ENCODE measurements at regions not wholly inside any gene's neighbourhood (a gene's known extent, or its start where the extent isn't known, plus 50 kb on each side); places are given as distances from the start of the nearest gene placed in this dataset.

DNA sequence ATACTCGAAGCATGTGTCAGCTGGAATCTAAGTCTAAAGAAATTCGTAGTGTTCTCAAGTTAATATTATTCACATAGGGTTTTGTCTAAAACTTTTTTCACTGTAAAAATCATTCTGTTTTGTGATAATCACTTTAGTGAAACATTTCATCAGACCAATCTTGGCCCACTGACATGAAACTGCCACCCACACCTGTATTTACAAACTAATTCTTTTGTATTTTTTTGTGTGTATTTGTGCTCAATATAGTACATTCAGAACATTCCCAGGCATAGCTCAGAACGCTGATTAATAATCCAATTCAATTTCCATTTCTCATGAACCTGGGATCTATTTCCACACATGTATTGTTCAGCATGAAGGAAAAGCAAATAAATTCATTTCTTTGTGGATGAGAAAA is 191.7 kb downstream of the RASSF9 start:
- CTCF ChIA-PET (ENCODE audit: low intra/inter-chr PET ratio, low total read pairs), result no interaction called here
- Histone ChIP-seq H3K9ac (ENCODE audit: insufficient read depth, low read depth, low read length) (no peak overlapping the region), H3K4me2 (ENCODE audit: low read depth, low read length) (no peak overlapping the region), H3K9me3 (ENCODE audit: low read length) (no peaks in the 10 kb centered on the region), H3K27ac (ENCODE audit: extremely low read length, insufficient read depth, low read length) (no peak overlapping the region), H3K79me2 (ENCODE audit: insufficient read depth, low read length) (no peaks in the 10 kb centered on the region), H3K4me1 (ENCODE audit: insufficient read depth, low read length) (peaks cover 9% of the 10 kb centered on the region; the same call in 1 of the 2 replicates), H3K36me3 (replicated peaks in 1 of 2; ENCODE audit: control insufficient read depth in 1 of 2, insufficient read depth in 2 of 2, low read length in 2 of 2) (no peaks in the 10 kb centered on the region), H4K20me1 (ENCODE audit: insufficient read depth, low read length) (no peaks in the 10 kb centered on the region), H3K27me3 (ENCODE audit: control insufficient read depth in 1 of 2, insufficient read depth in 2 of 2, low read length in 2 of 2) (no peaks in the 10 kb centered on the region), H2AFZ (ENCODE audit: low read length) (no peak overlapping the region), H3K4me3 (replicated peaks in 1 of 3; ENCODE audit: insufficient read depth in 1 of 3, low read depth in 2 of 3, low read length in 3 of 3) (no peak overlapping the region)
- intact Hi-C loops (cut with micrococcal nuclease; ENCODE audit: unreplicated experiment) (no loop called here), in situ Hi-C loops (cut with HindIII; ENCODE audit: extremely low pct_ligation_motif_present, low pct_unique_long_range_greater_than_20kb) (no loop called here)
- POLR2A ChIA-PET, result no interaction called here
- FAIRE-seq (no peak), ATAC-seq (no peak), DNase-seq (ENCODE audit: low spot score) (no peak)
- 0% methylated on average over 3 of the region's 3 CpGs for WGBS (ENCODE audit: low lambda C conversion rate)
- no TSS peak for BruUV-seq (replicated peaks)
- TF ChIP-seq SRY (CRISPR knock-in tag; IDR thresholded peaks at IDR 0.05), result no peak
- TF ChIP-seq, protein P1, sequence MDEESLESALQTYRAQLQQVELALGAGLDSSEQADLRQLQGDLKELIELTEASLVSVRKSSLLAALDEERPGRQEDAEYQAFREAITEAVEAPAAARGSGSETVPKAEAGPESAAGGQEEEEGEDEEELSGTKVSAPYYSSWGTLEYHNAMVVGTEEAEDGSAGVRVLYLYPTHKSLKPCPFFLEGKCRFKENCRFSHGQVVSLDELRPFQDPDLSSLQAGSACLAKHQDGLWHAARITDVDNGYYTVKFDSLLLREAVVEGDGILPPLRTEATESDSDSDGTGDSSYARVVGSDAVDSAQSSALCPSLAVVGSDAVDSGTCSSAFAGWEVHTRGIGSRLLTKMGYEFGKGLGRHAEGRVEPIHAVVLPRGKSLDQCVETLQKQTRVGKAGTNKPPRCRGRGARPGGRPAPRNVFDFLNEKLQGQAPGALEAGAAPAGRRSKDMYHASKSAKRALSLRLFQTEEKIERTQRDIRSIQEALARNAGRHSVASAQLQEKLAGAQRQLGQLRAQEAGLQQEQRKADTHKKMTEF (CRISPR knock-in tag; IDR thresholded peaks at IDR 0.05), result no peak
- no peak for TF ChIP-seq SP140L (CRISPR knock-in tag; IDR thresholded peaks at IDR 0.05; ENCODE audit: borderline replicate concordance)
- TF ChIP-seq ZMYM4 (CRISPR knock-in tag; IDR thresholded peaks at IDR 0.05), result no peak
- no peak for TF ChIP-seq GZF1 (CRISPR knock-in tag; IDR thresholded peaks at IDR 0.05)
- no peak for TF ChIP-seq GPN1 (CRISPR knock-in tag; IDR thresholded peaks at IDR 0.05; ENCODE audit: borderline replicate concordance)
- TF ChIP-seq, protein P2, sequence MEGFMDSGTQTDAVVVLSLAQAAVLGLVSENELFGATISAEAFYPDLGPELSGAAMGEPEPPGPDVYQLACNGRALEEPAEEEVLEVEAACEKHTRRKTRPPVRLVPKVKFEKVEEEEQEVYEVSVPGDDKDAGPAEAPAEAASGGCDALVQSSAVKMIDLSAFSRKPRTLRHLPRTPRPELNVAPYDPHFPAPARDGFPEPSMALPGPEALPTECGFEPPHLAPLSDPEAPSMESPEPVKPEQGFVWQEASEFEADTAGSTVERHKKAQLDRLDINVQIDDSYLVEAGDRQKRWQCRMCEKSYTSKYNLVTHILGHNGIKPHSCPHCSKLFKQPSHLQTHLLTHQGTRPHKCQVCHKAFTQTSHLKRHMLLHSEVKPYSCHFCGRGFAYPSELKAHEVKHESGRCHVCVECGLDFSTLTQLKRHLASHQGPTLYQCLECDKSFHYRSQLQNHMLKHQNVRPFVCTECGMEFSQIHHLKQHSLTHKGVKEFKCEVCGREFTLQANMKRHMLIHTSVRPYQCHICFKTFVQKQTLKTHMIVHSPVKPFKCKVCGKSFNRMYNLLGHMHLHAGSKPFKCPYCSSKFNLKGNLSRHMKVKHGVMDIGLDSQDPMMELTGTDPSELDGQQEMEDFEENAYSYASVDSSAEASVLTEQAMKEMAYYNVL (CRISPR knock-in tag; IDR thresholded peaks at IDR 0.05; ENCODE audit: borderline replicate concordance), result no peak
- TF ChIP-seq NCOA1 (CRISPR knock-in tag; IDR thresholded peaks at IDR 0.05), result no peak
- TF ChIP-seq, protein P3, sequence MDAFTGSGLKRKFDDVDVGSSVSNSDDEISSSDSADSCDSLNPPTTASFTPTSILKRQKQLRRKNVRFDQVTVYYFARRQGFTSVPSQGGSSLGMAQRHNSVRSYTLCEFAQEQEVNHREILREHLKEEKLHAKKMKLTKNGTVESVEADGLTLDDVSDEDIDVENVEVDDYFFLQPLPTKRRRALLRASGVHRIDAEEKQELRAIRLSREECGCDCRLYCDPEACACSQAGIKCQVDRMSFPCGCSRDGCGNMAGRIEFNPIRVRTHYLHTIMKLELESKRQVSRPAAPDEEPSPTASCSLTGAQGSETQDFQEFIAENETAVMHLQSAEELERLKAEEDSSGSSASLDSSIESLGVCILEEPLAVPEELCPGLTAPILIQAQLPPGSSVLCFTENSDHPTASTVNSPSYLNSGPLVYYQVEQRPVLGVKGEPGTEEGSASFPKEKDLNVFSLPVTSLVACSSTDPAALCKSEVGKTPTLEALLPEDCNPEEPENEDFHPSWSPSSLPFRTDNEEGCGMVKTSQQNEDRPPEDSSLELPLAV (CRISPR knock-in tag; conservative IDR thresholded peaks at IDR 0.05; ENCODE audit: low read depth), result no peak
- TF ChIP-seq, protein P4, sequence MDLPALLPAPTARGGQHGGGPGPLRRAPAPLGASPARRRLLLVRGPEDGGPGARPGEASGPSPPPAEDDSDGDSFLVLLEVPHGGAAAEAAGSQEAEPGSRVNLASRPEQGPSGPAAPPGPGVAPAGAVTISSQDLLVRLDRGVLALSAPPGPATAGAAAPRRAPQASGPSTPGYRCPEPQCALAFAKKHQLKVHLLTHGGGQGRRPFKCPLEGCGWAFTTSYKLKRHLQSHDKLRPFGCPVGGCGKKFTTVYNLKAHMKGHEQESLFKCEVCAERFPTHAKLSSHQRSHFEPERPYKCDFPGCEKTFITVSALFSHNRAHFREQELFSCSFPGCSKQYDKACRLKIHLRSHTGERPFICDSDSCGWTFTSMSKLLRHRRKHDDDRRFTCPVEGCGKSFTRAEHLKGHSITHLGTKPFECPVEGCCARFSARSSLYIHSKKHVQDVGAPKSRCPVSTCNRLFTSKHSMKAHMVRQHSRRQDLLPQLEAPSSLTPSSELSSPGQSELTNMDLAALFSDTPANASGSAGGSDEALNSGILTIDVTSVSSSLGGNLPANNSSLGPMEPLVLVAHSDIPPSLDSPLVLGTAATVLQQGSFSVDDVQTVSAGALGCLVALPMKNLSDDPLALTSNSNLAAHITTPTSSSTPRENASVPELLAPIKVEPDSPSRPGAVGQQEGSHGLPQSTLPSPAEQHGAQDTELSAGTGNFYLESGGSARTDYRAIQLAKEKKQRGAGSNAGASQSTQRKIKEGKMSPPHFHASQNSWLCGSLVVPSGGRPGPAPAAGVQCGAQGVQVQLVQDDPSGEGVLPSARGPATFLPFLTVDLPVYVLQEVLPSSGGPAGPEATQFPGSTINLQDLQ (CRISPR knock-in tag; IDR thresholded peaks at IDR 0.05), result no peak
- no peak for TF ChIP-seq RAD51 (IDR thresholded peaks at IDR 0.05; ENCODE audit: borderline replicate concordance)
- no peak for TF ChIP-seq ZNF331 (CRISPR knock-in tag; IDR thresholded peaks at IDR 0.05)
- no peak for TF ChIP-seq POLR2AphosphoS2 (IDR thresholded peaks at IDR 0.05; ENCODE audit: low read depth, low read length)
- TF ChIP-seq ZNF616 (CRISPR knock-in tag; IDR thresholded peaks at IDR 0.05; ENCODE audit: low read depth), result no peak
- TF ChIP-seq, protein P5, sequence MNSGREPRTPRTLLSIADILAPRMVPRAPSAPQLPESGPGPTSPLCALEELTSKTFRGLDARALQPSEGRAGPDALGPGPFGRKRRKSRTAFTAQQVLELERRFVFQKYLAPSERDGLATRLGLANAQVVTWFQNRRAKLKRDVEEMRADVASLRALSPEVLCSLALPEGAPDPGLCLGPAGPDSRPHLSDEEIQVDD (CRISPR knock-in tag; IDR thresholded peaks at IDR 0.05; ENCODE audit: borderline replicate concordance), result no peak
- TF ChIP-seq, protein P6, sequence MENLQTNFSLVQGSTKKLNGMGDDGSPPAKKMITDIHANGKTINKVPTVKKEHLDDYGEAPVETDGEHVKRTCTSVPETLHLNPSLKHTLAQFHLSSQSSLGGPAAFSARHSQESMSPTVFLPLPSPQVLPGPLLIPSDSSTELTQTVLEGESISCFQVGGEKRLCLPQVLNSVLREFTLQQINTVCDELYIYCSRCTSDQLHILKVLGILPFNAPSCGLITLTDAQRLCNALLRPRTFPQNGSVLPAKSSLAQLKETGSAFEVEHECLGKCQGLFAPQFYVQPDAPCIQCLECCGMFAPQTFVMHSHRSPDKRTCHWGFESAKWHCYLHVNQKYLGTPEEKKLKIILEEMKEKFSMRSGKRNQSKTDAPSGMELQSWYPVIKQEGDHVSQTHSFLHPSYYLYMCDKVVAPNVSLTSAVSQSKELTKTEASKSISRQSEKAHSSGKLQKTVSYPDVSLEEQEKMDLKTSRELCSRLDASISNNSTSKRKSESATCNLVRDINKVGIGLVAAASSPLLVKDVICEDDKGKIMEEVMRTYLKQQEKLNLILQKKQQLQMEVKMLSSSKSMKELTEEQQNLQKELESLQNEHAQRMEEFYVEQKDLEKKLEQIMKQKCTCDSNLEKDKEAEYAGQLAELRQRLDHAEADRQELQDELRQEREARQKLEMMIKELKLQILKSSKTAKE (CRISPR knock-in tag; IDR thresholded peaks at IDR 0.05; ENCODE audit: borderline replicate concordance), result no peak

Measured in HepG2 (cell line).